Peyer's patch (tissue), 4 donors: ENCODE measurements at regions not wholly inside any gene's neighbourhood (a gene's known extent, or its start where the extent isn't known, plus 50 kb on each side); places are given as distances from the start of the nearest gene placed in this dataset.

Experiments used
- DNase-seq, 3 donors: peaks; one replicate each; pipeline ENCODE4 v3.0.0-alpha.2; 2017 to 2019
- H3K27ac ChIP-seq, 4 donors: fragments of 200-600 bp; sonication (generic); one replicate each; pipeline ENCODE4 v1.5.1; 2016 to 2019
- H3K27me3 ChIP-seq, 2 donors: fragments of 200-600 bp; sonication (generic); one replicate each; pipeline ENCODE4 v1.5.1; 2019
- H3K36me3 ChIP-seq, 3 donors: fragments of 200-600 bp; sonication (generic); one replicate each; pipeline ENCODE4 v1.5.1; 2016 to 2019
- H3K4me1 ChIP-seq, 4 donors: fragments of 200-600 bp; sonication (generic); one replicate each; pipeline ENCODE4 v1.5.1; 2016 to 2019
- H3K4me3 ChIP-seq, 4 donors: fragments of 200-600 bp; sonication (generic); 1 replicate in 3 of 4; 2 replicates in 1 of 4; pipeline ENCODE4 v1.5.1; 2016 to 2019; ENCODE audit warnings: mild to moderate bottlenecking in 1 of 4
- H3K9me3 ChIP-seq, 4 donors: fragments of 200-600 bp; sonication (generic); one replicate each; pipeline ENCODE4 v1.5.1; 2016 to 2019; ENCODE audit warnings: mild to moderate bottlenecking in 1 of 4
- CTCF ChIP-seq, 6 experiments: fragments of 450-650 bp in 4 of 6; fragments of 200-600 bp in 2 of 6; sonication (generic) in 1 of 6; IDR thresholded peaks; one replicate each; pipeline ENCODE4 v1.5.1; 2017 to 2019; ENCODE audit warnings: antibody characterized with exemption in 6 of 6, mild to moderate bottlenecking in 3 of 6, moderate library complexity in 1 of 6
- POLR2A ChIP-seq, 2 donors: fragments of 450-650 bp; IDR thresholded peaks; one replicate each; pipeline ENCODE4 v1.5.1; 2017; ENCODE audit warnings: antibody characterized with exemption in 2 of 2, mild to moderate bottlenecking in 2 of 2, moderate library complexity in 2 of 2

- TF ChIP-seq CTCF (IDR thresholded peaks at IDR 0.05) (no peak), POLR2A (IDR thresholded peaks at IDR 0.05) (no peak)
Observed at GRCh38 chr13:65966991-65967451, 1263.1 kb downstream of the PCDH9 start.

GRCh38 chr13:65965501-65965900 is 1264.6 kb downstream of the PCDH9 start:
- H3K27ac ChIP-seq, result no peak overlapping the region
- no peaks in the 10 kb centered on the region for H3K36me3 ChIP-seq
- H3K27me3 ChIP-seq, result no peaks in the 10 kb centered on the region
- peaks cover 0 to 5% (median 0%) of the 10 kb centered on the region in 4 donors for H3K9me3 ChIP-seq
- TF ChIP-seq CTCF (IDR thresholded peaks at IDR 0.05) (no peak), POLR2A (IDR thresholded peaks at IDR 0.05) (no peak)
- H3K4me1 ChIP-seq, result no peaks in the 10 kb centered on the region
- DNase-seq, result no peak
- H3K4me3 ChIP-seq, result no peak overlapping the region

More at GRCh38 chr13:65966991-65967451, 1263.1 kb downstream of the PCDH9 start:
- Histone ChIP-seq H3K27ac (no peak overlapping the region), H3K27me3 (no peaks in the 10 kb centered on the region), H3K9me3 (peaks cover 0 to 5% (median 0%) of the 10 kb centered on the region in 4 donors), H3K4me3 (no peak overlapping the region), H3K4me1 (no peaks in the 10 kb centered on the region), H3K36me3 (no peaks in the 10 kb centered on the region)
- no peak for DNase-seq

GRCh38 chr13:65964672-65965071 is 1265.5 kb downstream of the PCDH9 start:
- TF ChIP-seq CTCF (IDR thresholded peaks at IDR 0.05) (no peak), POLR2A (IDR thresholded peaks at IDR 0.05) (no peak)
- Histone ChIP-seq H3K4me3 (no peak overlapping the region), H3K27me3 (no peaks in the 10 kb centered on the region), H3K27ac (no peak overlapping the region), H3K4me1 (no peaks in the 10 kb centered on the region), H3K9me3 (peaks cover 0 to 5% (median 0%) of the 10 kb centered on the region in 4 donors), H3K36me3 (no peaks in the 10 kb centered on the region)
- DNase-seq, result no peak

- peaks cover 0 to 5% (median 0%) of the 10 kb centered on the region in 4 donors for H3K9me3 ChIP-seq
- no peak overlapping the region for H3K4me3 ChIP-seq
- TF ChIP-seq CTCF (IDR thresholded peaks at IDR 0.05) (no peak), POLR2A (IDR thresholded peaks at IDR 0.05) (no peak)
- no peaks in the 10 kb centered on the region for H3K36me3 ChIP-seq
- H3K27me3 ChIP-seq, result no peaks in the 10 kb centered on the region
- H3K27ac ChIP-seq, result no peak overlapping the region
- no peak for DNase-seq
- no peaks in the 10 kb centered on the region for H3K4me1 ChIP-seq
Observed at GRCh38 chr13:65959305-65959704, 1270.8 kb downstream of the PCDH9 start.

GRCh38 chr13:65946387-65946786 is 1283.7 kb downstream of the PCDH9 start:
- no peaks in the 10 kb centered on the region for H3K36me3 ChIP-seq
- H3K27ac ChIP-seq, result no peak overlapping the region
- H3K4me1 ChIP-seq, result no peaks in the 10 kb centered on the region
- H3K9me3 ChIP-seq, result no peaks in the 10 kb centered on the region
- no peaks in the 10 kb centered on the region for H3K27me3 ChIP-seq
- DNase-seq, result no peak
- no peak overlapping the region for H3K4me3 ChIP-seq
- TF ChIP-seq CTCF (IDR thresholded peaks at IDR 0.05), result no peak
- no peak for TF ChIP-seq POLR2A (IDR thresholded peaks at IDR 0.05)

GRCh38 chr13:65943708-65944107 is 1286.4 kb downstream of the PCDH9 start:
- Histone ChIP-seq H3K36me3 (no peaks in the 10 kb centered on the region), H3K27ac (no peak overlapping the region), H3K4me3 (no peak overlapping the region), H3K27me3 (no peaks in the 10 kb centered on the region), H3K9me3 (no peaks in the 10 kb centered on the region), H3K4me1 (no peaks in the 10 kb centered on the region)
- no peak for TF ChIP-seq POLR2A (IDR thresholded peaks at IDR 0.05)
- no peak for TF ChIP-seq CTCF (IDR thresholded peaks at IDR 0.05)
- no peak for DNase-seq
